ENCODE measurements at regions not wholly inside any gene's neighbourhood (a gene's known extent, or its start where the extent isn't known, plus 50 kb on each side); places are given as distances from the start of the nearest gene placed in this dataset.

DNA sequence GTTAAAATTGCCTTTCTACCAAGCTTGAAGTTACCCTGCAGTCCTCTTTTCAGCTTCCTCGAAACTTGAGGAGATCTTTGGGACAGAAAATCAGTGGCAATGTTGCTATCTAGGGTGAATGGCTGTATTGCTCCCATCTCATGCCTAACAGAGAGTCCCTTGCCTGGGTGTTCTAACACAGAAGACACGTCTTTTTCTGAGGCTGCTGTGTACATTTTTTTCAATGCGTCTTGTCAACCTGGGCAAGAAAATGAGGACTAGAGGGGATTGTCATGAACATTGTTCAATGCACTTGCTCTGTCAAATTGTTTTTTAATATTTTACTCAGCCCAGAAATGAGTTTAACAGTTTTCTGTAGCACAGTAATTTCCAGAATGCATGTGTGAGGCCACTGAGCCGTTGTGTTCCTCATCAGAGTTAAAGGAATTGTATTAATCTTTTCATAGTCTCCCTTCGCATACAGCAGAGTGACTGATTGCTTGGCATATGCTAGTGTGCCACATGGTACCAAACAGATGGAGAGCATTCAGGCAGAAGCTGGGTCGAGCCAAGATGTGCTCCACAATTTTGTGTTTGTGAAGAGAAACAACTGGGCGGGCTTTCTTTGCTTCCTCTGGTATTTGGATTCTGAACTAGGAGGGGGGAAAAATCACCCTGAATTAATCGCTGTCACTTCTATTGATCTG, 86.0 kb downstream of the CASP12 start:
- Histone ChIP-seq H2AFZ (ENCODE audit: insufficient read depth, low read length, poor library complexity) (no peak overlapping the region), H3K79me2 (ENCODE audit: control insufficient read depth, insufficient read depth, low read length, poor library complexity) (no peaks in the 10 kb centered on the region), H3K9ac (ENCODE audit: low read length) (no peak overlapping the region), H2BK12ac (ENCODE audit: low read length) (no peak overlapping the region), H2BK5ac (ENCODE audit: low read depth, low read length, poor library complexity) (no peak overlapping the region), H3K18ac (ENCODE audit: low read length) (no peak overlapping the region), H3K79me1 (ENCODE audit: low read length) (no peaks in the 10 kb centered on the region), H3K9me3 (ENCODE audit: insufficient read depth, low read depth, low read length) (no peaks in the 10 kb centered on the region), H3K14ac (ENCODE audit: low read length) (no peak overlapping the region), H3K27me3 (ENCODE audit: insufficient read depth, low read length) (no peaks in the 10 kb centered on the region), H3K27ac (ENCODE audit: low read depth, low read length) (no peak overlapping the region), H2BK120ac (ENCODE audit: insufficient read depth, low read length, poor library complexity) (no peak overlapping the region), H3K4ac (ENCODE audit: low read depth, low read length) (no peak overlapping the region), H4K12ac (ENCODE audit: low read depth, low read length) (no peak overlapping the region), H3K4me2 (ENCODE audit: low read length) (no peak overlapping the region), H3K23ac (ENCODE audit: low read length) (no peak overlapping the region), H3K4me3 (ENCODE audit: low read depth, low read length) (no peak overlapping the region), H2AK5ac (ENCODE audit: low read length) (no peak overlapping the region), H4K91ac (ENCODE audit: low read depth, low read length) (no peak overlapping the region), H4K8ac (ENCODE audit: low read depth, low read length) (no peak overlapping the region), H3K4me1 (ENCODE audit: control insufficient read depth in 1 of 2, insufficient read depth in 2 of 2, low read length in 2 of 2) (no peaks in the 10 kb centered on the region), H3K36me3 (ENCODE audit: control insufficient read depth in 1 of 2, insufficient read depth in 2 of 2, low read length in 2 of 2) (no peaks in the 10 kb centered on the region)
- WGBS (ENCODE audit: extremely low coverage, insufficient coverage, insufficient read length): no CpG with 5 or more reads among the region's 8 CpGs
- DNase-seq: no peak

DNA sequence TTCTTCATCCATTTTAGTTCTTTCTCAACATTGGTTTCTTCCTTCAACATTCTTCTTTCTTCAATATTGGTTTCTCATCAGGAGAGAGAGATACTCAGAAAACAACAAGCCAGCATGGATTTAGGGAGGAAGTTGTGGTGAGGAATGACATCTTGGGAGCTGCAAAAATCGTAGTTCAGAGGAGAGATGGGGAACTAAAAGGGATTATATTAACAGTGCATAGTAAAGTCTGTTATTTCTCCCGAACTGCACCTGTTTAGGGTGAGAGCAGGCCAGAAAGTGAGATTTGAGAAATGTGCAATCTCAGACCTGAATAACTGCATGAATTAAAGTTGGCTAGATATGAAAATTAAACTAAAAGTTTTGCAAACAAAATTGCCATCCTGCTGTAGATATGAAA, 94.5 kb downstream of the CASP12 start:
- Histone ChIP-seq H3K27ac (ENCODE audit: low read depth, low read length) (no peak overlapping the region), H3K4ac (ENCODE audit: low read depth, low read length) (no peak overlapping the region), H2BK5ac (ENCODE audit: low read depth, low read length, poor library complexity) (no peak overlapping the region), H3K9me3 (ENCODE audit: insufficient read depth, low read depth, low read length) (no peaks in the 10 kb centered on the region), H2BK120ac (ENCODE audit: insufficient read depth, low read length, poor library complexity) (no peak overlapping the region), H3K4me2 (ENCODE audit: low read length) (no peak overlapping the region), H3K9ac (ENCODE audit: low read length) (no peak overlapping the region), H2BK12ac (ENCODE audit: low read length) (no peak overlapping the region), H2AK5ac (ENCODE audit: low read length) (no peak overlapping the region), H3K4me3 (ENCODE audit: low read depth, low read length) (no peak overlapping the region), H4K91ac (ENCODE audit: low read depth, low read length) (no peak overlapping the region), H3K14ac (ENCODE audit: low read length) (no peak overlapping the region), H3K18ac (ENCODE audit: low read length) (no peak overlapping the region), H2AFZ (ENCODE audit: insufficient read depth, low read length, poor library complexity) (no peak overlapping the region), H3K79me1 (ENCODE audit: low read length) (no peaks in the 10 kb centered on the region), H3K4me1 (ENCODE audit: control insufficient read depth in 1 of 2, insufficient read depth in 2 of 2, low read length in 2 of 2) (no peaks in the 10 kb centered on the region), H4K12ac (ENCODE audit: low read depth, low read length) (no peak overlapping the region), H3K79me2 (ENCODE audit: control insufficient read depth, insufficient read depth, low read length, poor library complexity) (no peaks in the 10 kb centered on the region), H3K27me3 (ENCODE audit: insufficient read depth, low read length) (no peaks in the 10 kb centered on the region), H3K36me3 (ENCODE audit: control insufficient read depth in 1 of 2, insufficient read depth in 2 of 2, low read length in 2 of 2) (no peaks in the 10 kb centered on the region), H3K23ac (ENCODE audit: low read length) (no peak overlapping the region), H4K8ac (ENCODE audit: low read depth, low read length) (no peak overlapping the region)
- DNase-seq: no peak
- no CpG with 5 or more reads among the region's 2 CpGs for WGBS (ENCODE audit: extremely low coverage, insufficient coverage, insufficient read length)

DNA sequence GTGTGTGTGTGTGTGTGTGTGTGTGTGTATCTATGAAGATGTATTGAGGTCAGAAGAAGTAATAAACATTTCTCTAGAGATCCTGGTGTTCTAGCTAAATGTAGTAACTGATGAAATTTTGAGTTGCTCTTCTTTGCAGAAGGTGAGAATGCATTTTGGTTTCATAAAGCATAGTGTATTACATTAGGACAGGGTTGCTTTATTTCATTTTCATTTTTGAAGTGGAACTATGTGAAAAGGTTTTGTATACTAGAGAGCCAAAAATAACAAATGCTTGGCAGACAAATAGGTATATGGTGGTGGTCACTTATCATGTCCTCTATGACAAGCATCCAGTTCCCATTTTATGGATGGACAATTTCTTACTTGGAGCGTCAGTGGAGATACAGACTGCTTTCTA, 99.0 kb downstream of the CASP12 start:
- H3K4me1 ChIP-seq (ENCODE audit: control insufficient read depth in 1 of 2, insufficient read depth in 2 of 2, low read length in 2 of 2): no peaks in the 10 kb centered on the region
- WGBS (ENCODE audit: extremely low coverage, insufficient coverage, insufficient read length): no CpG with 5 or more reads among the region's 1 CpG
- H3K4me3 ChIP-seq (ENCODE audit: low read depth, low read length): no peak overlapping the region
- H2AK5ac ChIP-seq (ENCODE audit: low read length): no peak overlapping the region
- no peak overlapping the region for H2BK5ac ChIP-seq (ENCODE audit: low read depth, low read length, poor library complexity)
- H3K27ac ChIP-seq (ENCODE audit: low read depth, low read length): no peak overlapping the region
- H3K23ac ChIP-seq (ENCODE audit: low read length): no peak overlapping the region
- H2BK120ac ChIP-seq (ENCODE audit: insufficient read depth, low read length, poor library complexity): no peak overlapping the region
- no peaks in the 10 kb centered on the region for H3K36me3 ChIP-seq (ENCODE audit: control insufficient read depth in 1 of 2, insufficient read depth in 2 of 2, low read length in 2 of 2)
- H3K27me3 ChIP-seq (ENCODE audit: insufficient read depth, low read length): no peaks in the 10 kb centered on the region
- no peak overlapping the region for H3K18ac ChIP-seq (ENCODE audit: low read length)
- H2BK12ac ChIP-seq (ENCODE audit: low read length): no peak overlapping the region
- no peak overlapping the region for H3K4ac ChIP-seq (ENCODE audit: low read depth, low read length)
- no peaks in the 10 kb centered on the region for H3K79me2 ChIP-seq (ENCODE audit: control insufficient read depth, insufficient read depth, low read length, poor library complexity)
- no peaks in the 10 kb centered on the region for H3K9me3 ChIP-seq (ENCODE audit: insufficient read depth, low read depth, low read length)
- no peaks in the 10 kb centered on the region for H3K79me1 ChIP-seq (ENCODE audit: low read length)
- no peak overlapping the region for H2AFZ ChIP-seq (ENCODE audit: insufficient read depth, low read length, poor library complexity)
- no peak overlapping the region for H4K8ac ChIP-seq (ENCODE audit: low read depth, low read length)
- no peak overlapping the region for H4K91ac ChIP-seq (ENCODE audit: low read depth, low read length)
- H3K4me2 ChIP-seq (ENCODE audit: low read length): no peak overlapping the region
- H3K14ac ChIP-seq (ENCODE audit: low read length): no peak overlapping the region
- no peak overlapping the region for H4K12ac ChIP-seq (ENCODE audit: low read depth, low read length)
- no peak for DNase-seq
- H3K9ac ChIP-seq (ENCODE audit: low read length): no peak overlapping the region

DNA sequence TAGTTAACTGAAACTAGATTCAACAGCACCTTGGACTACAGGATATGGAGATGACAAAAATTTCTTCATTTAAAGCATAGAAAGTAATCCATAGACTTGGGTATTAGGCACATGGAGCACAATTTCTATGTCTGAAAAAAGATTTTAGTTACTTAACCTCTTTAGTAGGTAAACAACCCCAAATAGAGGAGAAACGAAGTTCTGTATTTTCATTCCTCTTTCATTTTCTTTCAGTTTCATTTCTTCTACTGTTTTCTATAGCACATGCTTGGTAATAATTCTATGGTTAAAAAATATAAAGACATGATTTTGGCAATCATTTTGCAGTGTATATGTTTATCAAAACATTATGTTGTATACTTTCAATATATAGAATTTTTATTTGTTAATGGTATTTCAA, 99.5 kb downstream of the CASP12 start:
- no CpG with 5 or more reads among the region's 1 CpG for WGBS (ENCODE audit: extremely low coverage, insufficient coverage, insufficient read length)
- H3K36me3 ChIP-seq (ENCODE audit: control insufficient read depth in 1 of 2, insufficient read depth in 2 of 2, low read length in 2 of 2): no peaks in the 10 kb centered on the region

More for the DNA sequence above, 99.5 kb downstream of the CASP12 start:
- H2BK5ac ChIP-seq (ENCODE audit: low read depth, low read length, poor library complexity): no peak overlapping the region
- H3K4ac ChIP-seq (ENCODE audit: low read depth, low read length): no peak overlapping the region
- H3K14ac ChIP-seq (ENCODE audit: low read length): no peak overlapping the region
- no peak overlapping the region for H3K27ac ChIP-seq (ENCODE audit: low read depth, low read length)
- no peaks in the 10 kb centered on the region for H3K9me3 ChIP-seq (ENCODE audit: insufficient read depth, low read depth, low read length)
- H3K4me3 ChIP-seq (ENCODE audit: low read depth, low read length): no peak overlapping the region
- no peak overlapping the region for H4K91ac ChIP-seq (ENCODE audit: low read depth, low read length)
- H3K9ac ChIP-seq (ENCODE audit: low read length): no peak overlapping the region
- no peak overlapping the region for H3K4me2 ChIP-seq (ENCODE audit: low read length)
- no peak overlapping the region for H2BK120ac ChIP-seq (ENCODE audit: insufficient read depth, low read length, poor library complexity)
- H4K8ac ChIP-seq (ENCODE audit: low read depth, low read length): no peak overlapping the region
- H3K18ac ChIP-seq (ENCODE audit: low read length): no peak overlapping the region
- no peaks in the 10 kb centered on the region for H3K27me3 ChIP-seq (ENCODE audit: insufficient read depth, low read length)
- no peaks in the 10 kb centered on the region for H3K79me1 ChIP-seq (ENCODE audit: low read length)
- no peaks in the 10 kb centered on the region for H3K4me1 ChIP-seq (ENCODE audit: control insufficient read depth in 1 of 2, insufficient read depth in 2 of 2, low read length in 2 of 2)
- no peak overlapping the region for H3K23ac ChIP-seq (ENCODE audit: low read length)
- H2BK12ac ChIP-seq (ENCODE audit: low read length): no peak overlapping the region
- no peaks in the 10 kb centered on the region for H3K79me2 ChIP-seq (ENCODE audit: control insufficient read depth, insufficient read depth, low read length, poor library complexity)
- no peak overlapping the region for H2AFZ ChIP-seq (ENCODE audit: insufficient read depth, low read length, poor library complexity)
- no peak overlapping the region for H4K12ac ChIP-seq (ENCODE audit: low read depth, low read length)
- DNase-seq: no peak
- no peak overlapping the region for H2AK5ac ChIP-seq (ENCODE audit: low read length)

Measured in trophoblast cell (in vitro differentiated cells and primary cell).